Type B pancreatic cell (in vitro differentiated cells): ENCODE measurements at regions not wholly inside any gene's neighbourhood (a gene's known extent, or its start where the extent isn't known, plus 50 kb on each side); places are given as distances from the start of the nearest gene placed in this dataset.

Experiments used
- DNase-seq: peaks from one replicate; pipeline ENCODE4 v3.0.0; 2021; ENCODE audit warnings: mixed read lengths; ENCODE audit not compliant: unreplicated experiment; ENCODE audit errors: extremely low spot score
- H3K27ac Mint-ChIP-seq: 2 replicates; pipeline ENCODE4 v1.8.0; 2021; ENCODE audit warnings: mild to moderate bottlenecking, mixed read lengths
- H3K27me3 Mint-ChIP-seq: 2 replicates; pipeline ENCODE4 v1.8.0; 2021; ENCODE audit warnings: mixed read lengths
- H3K36me3 Mint-ChIP-seq: 2 replicates; pipeline ENCODE4 v1.8.0; 2021; ENCODE audit warnings: mixed read lengths
- H3K4me1 Mint-ChIP-seq: one replicate; pipeline ENCODE4 v1.8.0; 2021; ENCODE audit warnings: mixed read lengths; ENCODE audit not compliant: unreplicated experiment
- H3K4me3 Mint-ChIP-seq: 2 replicates; pipeline ENCODE4 v1.8.0; 2021; ENCODE audit warnings: mild to moderate bottlenecking, mixed read lengths
- H3K9me3 Mint-ChIP-seq: 2 replicates; pipeline ENCODE4 v1.8.0; 2021; ENCODE audit warnings: mixed read lengths
- TF ChIP-seq, protein P1 (sequence below): fragments of 200-600 bp; sonication (generic); conservative IDR thresholded peaks from 2 replicates; pipeline ENCODE4 v1.5.0; 2021; ENCODE audit warnings: antibody characterized with exemption, mild to moderate bottlenecking

- Mint-ChIP-seq H3K27me3 (peaks cover 4% of the 10 kb centered on the region), H3K9me3 (no peaks in the 10 kb centered on the region), H3K36me3 (no peaks in the 10 kb centered on the region), H3K27ac (no peak overlapping the region), H3K4me3 (no peak overlapping the region), H3K4me1 (no peaks in the 10 kb centered on the region)
- no peak for DNase-seq
- TF ChIP-seq, protein P1, sequence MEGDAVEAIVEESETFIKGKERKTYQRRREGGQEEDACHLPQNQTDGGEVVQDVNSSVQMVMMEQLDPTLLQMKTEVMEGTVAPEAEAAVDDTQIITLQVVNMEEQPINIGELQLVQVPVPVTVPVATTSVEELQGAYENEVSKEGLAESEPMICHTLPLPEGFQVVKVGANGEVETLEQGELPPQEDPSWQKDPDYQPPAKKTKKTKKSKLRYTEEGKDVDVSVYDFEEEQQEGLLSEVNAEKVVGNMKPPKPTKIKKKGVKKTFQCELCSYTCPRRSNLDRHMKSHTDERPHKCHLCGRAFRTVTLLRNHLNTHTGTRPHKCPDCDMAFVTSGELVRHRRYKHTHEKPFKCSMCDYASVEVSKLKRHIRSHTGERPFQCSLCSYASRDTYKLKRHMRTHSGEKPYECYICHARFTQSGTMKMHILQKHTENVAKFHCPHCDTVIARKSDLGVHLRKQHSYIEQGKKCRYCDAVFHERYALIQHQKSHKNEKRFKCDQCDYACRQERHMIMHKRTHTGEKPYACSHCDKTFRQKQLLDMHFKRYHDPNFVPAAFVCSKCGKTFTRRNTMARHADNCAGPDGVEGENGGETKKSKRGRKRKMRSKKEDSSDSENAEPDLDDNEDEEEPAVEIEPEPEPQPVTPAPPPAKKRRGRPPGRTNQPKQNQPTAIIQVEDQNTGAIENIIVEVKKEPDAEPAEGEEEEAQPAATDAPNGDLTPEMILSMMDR, result no peak
Observed at GRCh38 chr2:31664949-31665724, 84.4 kb upstream of the SRD5A2 start.

- H3K9me3 Mint-ChIP-seq, result no peaks in the 10 kb centered on the region
- TF ChIP-seq, protein P1, result no peak
- H3K4me1 Mint-ChIP-seq, result no peaks in the 10 kb centered on the region
- H3K27ac Mint-ChIP-seq, result no peak overlapping the region
- no peak for DNase-seq
- H3K36me3 Mint-ChIP-seq, result no peaks in the 10 kb centered on the region
- H3K4me3 Mint-ChIP-seq, result no peak overlapping the region
- H3K27me3 Mint-ChIP-seq, result peaks cover 12% of the 10 kb centered on the region
Observed at GRCh38 chr2:31660812-31661335, 80.1 kb upstream of the SRD5A2 start.

DNA sequence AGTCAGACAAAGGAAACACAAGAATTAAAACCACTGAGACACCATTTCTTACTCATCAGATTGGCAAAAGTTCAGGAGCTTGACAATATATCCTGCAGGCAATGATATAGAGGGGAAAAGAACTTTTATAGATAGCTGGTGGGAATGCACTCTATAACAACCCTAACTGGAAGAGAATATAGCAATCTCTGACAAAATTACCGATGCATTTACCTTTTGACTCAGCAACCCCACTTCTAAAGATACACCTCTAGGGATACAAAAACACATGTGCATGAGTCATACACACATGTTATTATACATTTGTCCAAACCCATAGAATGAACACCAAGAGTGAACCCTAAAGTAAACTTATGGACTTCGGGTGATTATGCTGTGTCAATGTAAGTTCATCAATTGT is 79.4 kb upstream of the SRD5A2 start:
- Mint-ChIP-seq H3K4me1 (no peaks in the 10 kb centered on the region), H3K27ac (no peak overlapping the region), H3K4me3 (no peak overlapping the region), H3K36me3 (no peaks in the 10 kb centered on the region), H3K27me3 (peaks cover 12% of the 10 kb centered on the region), H3K9me3 (no peaks in the 10 kb centered on the region)
- TF ChIP-seq, protein P1, result no peak
- DNase-seq, result no peak

- Mint-ChIP-seq H3K9me3 (no peaks in the 10 kb centered on the region), H3K4me1 (no peaks in the 10 kb centered on the region), H3K27me3 (peaks cover 13% of the 10 kb centered on the region), H3K4me3 (no peak overlapping the region), H3K36me3 (no peaks in the 10 kb centered on the region), H3K27ac (no peak overlapping the region)
- no peak for DNase-seq
- TF ChIP-seq, protein P1, result no peak
Observed at GRCh38 chr2:31654241-31654640, 73.5 kb upstream of the SRD5A2 start.

- TF ChIP-seq, protein P1, result no peak
Observed at GRCh38 chr2:31651736-31652135, 71.0 kb upstream of the SRD5A2 start.

More at GRCh38 chr2:31651736-31652135, 71.0 kb upstream of the SRD5A2 start:
- DNase-seq, result no peak
- H3K4me3 Mint-ChIP-seq, result no peak overlapping the region
- no peaks in the 10 kb centered on the region for H3K9me3 Mint-ChIP-seq
- H3K27ac Mint-ChIP-seq, result no peak overlapping the region
- peaks cover 18% of the 10 kb centered on the region for H3K27me3 Mint-ChIP-seq
- no peaks in the 10 kb centered on the region for H3K36me3 Mint-ChIP-seq
- no peaks in the 10 kb centered on the region for H3K4me1 Mint-ChIP-seq
